GM06990 (cell line): ENCODE measurements at regions not wholly inside any gene's neighbourhood (a gene's known extent, or its start where the extent isn't known, plus 50 kb on each side); places are given as distances from the start of the nearest gene placed in this dataset.

Source experiments
- DNase-seq: peaks from one replicate; pipeline ENCODE4 v3.0.0-alpha.2; 2011; ENCODE audit not compliant: insufficient read length; ENCODE audit errors: extremely low read depth
- H3K27me3 ChIP-seq: replicated peaks from 2 replicates; pipeline ENCODE4 v1.6.0; 2011; ENCODE audit warnings: low read length; ENCODE audit not compliant: control insufficient read depth, insufficient read depth
- H3K36me3 ChIP-seq: 2 replicates; pipeline ENCODE4 v1.5.1; 2011; ENCODE audit warnings: low read length; ENCODE audit not compliant: control insufficient read depth, insufficient read depth
- H3K4me3 ChIP-seq: replicated peaks from 2 replicates; pipeline ENCODE4 v1.5.1; 2011; ENCODE audit warnings: low read depth, mild to moderate bottlenecking, control low read depth, low read length
- CTCF ChIP-seq: IDR thresholded peaks from 2 replicates; pipeline ENCODE4 v1.5.1; 2011; ENCODE audit warnings: low read length, control low read depth, mild to moderate bottlenecking, inconsistent platforms; ENCODE audit not compliant: insufficient read depth, poor library complexity, severe bottlenecking

- no peak for TF ChIP-seq CTCF
- DNase-seq = no peak
- Histone ChIP-seq H3K36me3 (no peaks in the 10 kb centered on the region), H3K4me3 (no peak overlapping the region), H3K27me3 (peaks cover 1% of the 10 kb centered on the region; the same call in 1 of the 2 replicates)
Measured at GRCh38 chr4:174110180-174110579, 173.3 kb downstream of the FBXO8 start.

GRCh38 chr4:174107746-174108354, 175.6 kb downstream of the FBXO8 start:
- DNase-seq = no peak
- no peaks in the 10 kb centered on the region for H3K36me3 ChIP-seq
- no peak for TF ChIP-seq CTCF
- peaks cover 1% of the 10 kb centered on the region; the same call in 1 of the 2 replicates for H3K27me3 ChIP-seq
- no peak overlapping the region for H3K4me3 ChIP-seq

- no peak for TF ChIP-seq CTCF
Measured at GRCh38 chr4:174105202-174105601, 178.3 kb downstream of the FBXO8 start.

GRCh38 chr4:174100910-174101309, 182.6 kb downstream of the FBXO8 start:
- Histone ChIP-seq H3K27me3 (no peaks in the 10 kb centered on the region), H3K4me3 (no peak overlapping the region), H3K36me3 (no peaks in the 10 kb centered on the region)
- no peak for TF ChIP-seq CTCF
- DNase-seq = no peak

More at GRCh38 chr4:174105202-174105601, 178.3 kb downstream of the FBXO8 start:
- no peaks in the 10 kb centered on the region for H3K36me3 ChIP-seq
- no peak for DNase-seq
- H3K27me3 ChIP-seq = peaks cover 1% of the 10 kb centered on the region; the same call in 1 of the 2 replicates
- H3K4me3 ChIP-seq = no peak overlapping the region

- Histone ChIP-seq H3K27me3 (no peaks in the 10 kb centered on the region), H3K4me3 (no peak overlapping the region), H3K36me3 (no peaks in the 10 kb centered on the region)
- no peak for DNase-seq
- TF ChIP-seq CTCF = no peak
Measured at GRCh38 chr4:174099712-174100111, 183.8 kb downstream of the FBXO8 start.

GRCh38 chr4:174096999-174097398, 186.5 kb downstream of the FBXO8 start:
- no peaks in the 10 kb centered on the region for H3K27me3 ChIP-seq
- no peak for TF ChIP-seq CTCF
- DNase-seq = no peak
- no peaks in the 10 kb centered on the region for H3K36me3 ChIP-seq
- H3K4me3 ChIP-seq = no peak overlapping the region
